ENCODE measurements at regions not wholly inside any gene's neighbourhood (a gene's known extent, or its start where the extent isn't known, plus 50 kb on each side); places are given as distances from the start of the nearest gene placed in this dataset.

- Histone ChIP-seq H3K79me2 (ENCODE audit: control insufficient read depth, low read length) (no peaks in the 10 kb centered on the region), H3F3A (ENCODE audit: control insufficient read depth, insufficient read depth) (no peaks in the 10 kb centered on the region), H3K27ac (ENCODE audit: low read depth, low read length) (no peak overlapping the region), H4K20me1 (ENCODE audit: control insufficient read depth, insufficient read depth, low read depth, low read length) (no peaks in the 10 kb centered on the region), H3K9me2 (replicated peaks; ENCODE audit: control insufficient read depth, low read length) (no peaks in the 10 kb centered on the region), H3K4me3 (ENCODE audit: low read length) (no peak overlapping the region), H3K27me3 (ENCODE audit: control insufficient read depth, low read length) (no peaks in the 10 kb centered on the region), H3K4me2 (ENCODE audit: low read length) (no peak overlapping the region), H3K9me3 (ENCODE audit: control insufficient read depth, insufficient read depth, low read length) (no peaks in the 10 kb centered on the region), H3K4me1 (ENCODE audit: control insufficient read depth, low read length) (no peaks in the 10 kb centered on the region), H3K36me3 (ENCODE audit: control insufficient read depth, low read length) (no peaks in the 10 kb centered on the region)
- no peak for TF ChIP-seq CTCF (IDR thresholded peaks at IDR 0.05; ENCODE audit: low read depth, low read length, poor library complexity, severe bottlenecking)
- no peak for TF ChIP-seq EZH2phosphoT487 (IDR thresholded peaks at IDR 0.05; ENCODE audit: borderline replicate concordance, low read length)
Measured at GRCh38 chr2:215668378-215668775, 232.5 kb upstream of the FN1 start.

- Histone ChIP-seq H3K27ac (ENCODE audit: low read depth, low read length) (no peak overlapping the region), H3K27me3 (ENCODE audit: control insufficient read depth, low read length) (no peaks in the 10 kb centered on the region), H3K9me3 (ENCODE audit: control insufficient read depth, insufficient read depth, low read length) (no peaks in the 10 kb centered on the region), H3F3A (ENCODE audit: control insufficient read depth, insufficient read depth) (no peaks in the 10 kb centered on the region), H3K4me1 (ENCODE audit: control insufficient read depth, low read length) (no peaks in the 10 kb centered on the region), H3K9me2 (replicated peaks; ENCODE audit: control insufficient read depth, low read length) (no peaks in the 10 kb centered on the region), H3K79me2 (ENCODE audit: control insufficient read depth, low read length) (no peaks in the 10 kb centered on the region), H3K4me3 (ENCODE audit: low read length) (no peak overlapping the region), H3K4me2 (ENCODE audit: low read length) (no peak overlapping the region), H3K36me3 (ENCODE audit: control insufficient read depth, low read length) (no peaks in the 10 kb centered on the region), H4K20me1 (ENCODE audit: control insufficient read depth, insufficient read depth, low read depth, low read length) (no peaks in the 10 kb centered on the region)
- TF ChIP-seq CTCF (IDR thresholded peaks at IDR 0.05; ENCODE audit: low read depth, low read length, poor library complexity, severe bottlenecking) (no peak), EZH2phosphoT487 (IDR thresholded peaks at IDR 0.05; ENCODE audit: borderline replicate concordance, low read length) (no peak)
Measured at GRCh38 chr2:215667585-215668377, 231.9 kb upstream of the FN1 start.

- Histone ChIP-seq H3K27ac (ENCODE audit: low read depth, low read length) (no peak overlapping the region), H3K4me2 (ENCODE audit: low read length) (no peak overlapping the region)
- TF ChIP-seq CTCF (IDR thresholded peaks at IDR 0.05; ENCODE audit: low read depth, low read length, poor library complexity, severe bottlenecking) (no peak), EZH2phosphoT487 (IDR thresholded peaks at IDR 0.05; ENCODE audit: borderline replicate concordance, low read length) (no peak)
Measured at GRCh38 chr2:215664847-215665525, 229.1 kb upstream of the FN1 start.

More at GRCh38 chr2:215664847-215665525, 229.1 kb upstream of the FN1 start:
- Histone ChIP-seq H3F3A (ENCODE audit: control insufficient read depth, insufficient read depth) (no peaks in the 10 kb centered on the region), H3K36me3 (ENCODE audit: control insufficient read depth, low read length) (no peaks in the 10 kb centered on the region), H3K4me1 (ENCODE audit: control insufficient read depth, low read length) (no peaks in the 10 kb centered on the region), H4K20me1 (ENCODE audit: control insufficient read depth, insufficient read depth, low read depth, low read length) (no peaks in the 10 kb centered on the region), H3K9me2 (replicated peaks; ENCODE audit: control insufficient read depth, low read length) (no peaks in the 10 kb centered on the region), H3K4me3 (ENCODE audit: low read length) (no peak overlapping the region), H3K79me2 (ENCODE audit: control insufficient read depth, low read length) (no peaks in the 10 kb centered on the region), H3K9me3 (ENCODE audit: control insufficient read depth, insufficient read depth, low read length) (no peaks in the 10 kb centered on the region), H3K27me3 (ENCODE audit: control insufficient read depth, low read length) (no peaks in the 10 kb centered on the region)

All from DOHH2 (cell line).